ENCODE measurements at regions not wholly inside any gene's neighbourhood (a gene's known extent, or its start where the extent isn't known, plus 50 kb on each side); places are given as distances from the start of the nearest gene placed in this dataset.

DNA sequence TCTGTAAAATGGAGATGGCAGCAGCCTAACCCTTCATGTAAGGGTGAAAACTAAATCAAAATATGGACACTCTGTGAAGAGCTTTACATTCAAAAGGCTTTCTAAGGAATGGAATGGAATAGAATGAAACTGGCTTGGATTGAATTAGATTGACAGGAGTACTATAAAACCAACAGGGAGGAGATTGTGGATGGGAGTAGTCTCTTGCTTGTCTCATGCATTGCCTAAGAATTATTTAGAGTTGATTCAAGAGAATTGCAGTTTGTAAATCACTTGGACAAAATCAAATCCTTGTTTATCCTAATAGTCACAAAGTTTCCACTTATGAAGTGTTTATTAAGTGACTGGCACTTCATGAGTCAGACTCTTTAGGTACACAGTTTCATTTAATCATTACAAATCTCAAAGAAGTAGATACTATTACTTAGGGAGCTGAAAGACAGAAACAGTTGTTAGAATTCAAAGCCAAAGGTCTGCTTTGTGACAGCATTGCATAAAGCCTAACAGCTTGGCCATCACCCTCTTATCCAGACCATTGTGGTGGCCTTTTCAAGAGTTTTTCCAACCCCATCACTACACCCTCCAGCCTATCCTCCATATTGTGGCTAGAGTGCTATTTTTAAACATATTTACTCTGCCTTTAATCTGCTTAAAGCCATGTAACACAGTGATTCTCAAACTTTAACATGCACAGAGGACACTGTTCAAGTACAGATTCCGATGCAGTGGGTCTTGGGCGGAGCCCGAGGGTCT is 91.9 kb upstream of the GHITM start:
- DNase-seq (ENCODE audit: low read depth), result no peak

GRCh38 chr10:84049645-84050011 is 89.7 kb upstream of the GHITM start:
- no peak for DNase-seq (ENCODE audit: low read depth)

- DNase-seq (ENCODE audit: low read depth), result no peak
These were observed 85.7 kb upstream of the GHITM start for GRCh38 chr10:84053626-84054025.

DNA sequence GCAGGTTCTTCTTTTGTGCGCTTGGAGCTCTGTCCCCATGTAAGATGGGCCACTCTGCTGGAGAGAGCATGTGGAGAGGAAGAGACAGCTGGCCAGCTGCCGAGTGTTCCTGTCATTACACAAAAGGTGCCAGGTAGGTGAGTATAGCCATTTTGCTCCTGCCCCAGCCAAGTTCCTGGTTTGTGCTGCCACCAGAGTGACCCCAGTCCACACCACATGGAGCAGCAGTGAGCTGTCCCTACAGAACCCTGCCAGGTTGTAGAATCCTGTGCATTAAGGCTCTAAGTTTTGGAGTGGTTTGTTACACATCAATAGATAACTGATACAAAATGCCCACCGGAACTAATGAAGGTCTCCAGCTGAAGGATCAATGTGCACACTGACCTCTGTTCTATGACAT is 84.6 kb upstream of the GHITM start:
- no peak for DNase-seq (ENCODE audit: low read depth)

GRCh38 chr10:84059526-84059925 is 79.8 kb upstream of the GHITM start:
- DNase-seq (ENCODE audit: low read depth), result no peak

GRCh38 chr10:84063440-84063839 is 75.9 kb upstream of the GHITM start:
- DNase-seq (ENCODE audit: low read depth), result no peak

DNA sequence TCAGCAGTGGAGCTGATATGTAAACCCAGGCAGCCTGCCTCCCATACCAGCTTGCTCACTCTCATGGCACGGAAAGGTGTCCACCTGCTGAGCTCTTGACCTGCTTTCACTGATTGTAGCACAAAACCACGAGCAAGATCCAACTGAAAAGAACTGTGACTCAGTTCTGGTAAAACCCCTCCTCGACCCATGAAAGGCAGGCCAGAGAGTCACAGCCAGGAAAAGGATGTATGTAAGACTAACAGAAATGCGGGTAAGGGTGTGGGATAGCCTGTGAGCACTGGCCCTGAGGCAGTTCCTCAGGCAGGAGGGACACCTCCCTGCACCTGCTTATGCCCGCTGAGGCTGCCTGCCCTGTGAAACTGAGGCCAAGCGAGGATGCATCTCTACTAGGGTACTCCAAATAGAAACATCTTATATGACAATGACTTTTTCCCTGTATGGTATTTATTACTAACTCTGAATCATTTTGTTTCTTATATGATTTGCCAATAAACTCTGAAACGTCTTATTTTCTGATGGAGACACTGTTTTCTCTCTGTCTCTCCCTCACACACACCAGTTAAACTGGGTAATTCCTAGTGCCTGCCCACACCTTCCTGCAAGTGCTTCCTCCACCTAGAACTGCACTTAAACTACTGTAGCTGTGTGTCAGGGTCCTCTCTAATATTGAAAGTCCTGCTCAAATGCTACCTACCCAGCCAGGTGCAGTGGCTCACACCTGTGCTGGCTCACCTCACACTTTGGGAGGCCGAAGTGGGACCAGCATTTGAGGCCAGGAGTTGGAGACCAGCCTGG is 73.3 kb upstream of the GHITM start:
- DNase-seq (ENCODE audit: low read depth), result no peak

- DNase-seq (ENCODE audit: low read depth), result no peak
These were observed 64.8 kb upstream of the GHITM start for GRCh38 chr10:84074521-84074920.

GRCh38 chr10:84075226-84076046 is 63.9 kb upstream of the GHITM start:
- DNase-seq (ENCODE audit: low read depth), result no peak

- DNase-seq (ENCODE audit: low read depth), result no peak
These were observed 63.3 kb upstream of the GHITM start for GRCh38 chr10:84076047-84076388.

DNA sequence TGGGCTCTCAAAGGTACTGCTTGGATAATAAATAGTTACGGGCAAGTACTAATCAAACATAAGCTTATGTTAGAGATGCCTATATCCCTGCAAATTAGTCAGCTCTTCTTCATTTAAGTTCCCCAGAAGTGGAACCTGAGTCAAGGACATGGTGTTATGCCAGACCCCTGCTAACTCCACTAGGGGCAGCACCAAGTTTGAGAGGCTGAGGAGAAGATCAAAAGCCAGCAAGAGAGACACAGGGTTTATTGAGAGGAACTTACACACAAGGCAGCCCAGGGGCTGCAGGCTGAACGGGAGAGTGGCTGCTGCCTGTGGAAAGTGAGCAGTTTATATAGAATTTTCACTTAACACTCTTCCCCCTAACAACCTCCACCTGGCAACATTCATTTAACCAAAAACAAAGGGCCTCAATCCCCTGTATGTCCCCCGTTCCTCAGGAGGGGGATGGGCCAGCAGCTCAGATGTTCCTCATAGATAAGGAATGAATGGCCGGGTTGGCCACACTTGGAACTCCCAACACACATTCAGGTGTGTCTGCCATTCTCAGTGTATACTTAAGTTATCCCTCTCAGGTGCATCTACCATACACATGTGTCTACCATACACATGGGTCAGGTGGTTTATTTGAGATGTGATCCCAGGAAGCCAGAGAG is 62.6 kb upstream of the GHITM start:
- no peak for DNase-seq (ENCODE audit: low read depth)

DNA sequence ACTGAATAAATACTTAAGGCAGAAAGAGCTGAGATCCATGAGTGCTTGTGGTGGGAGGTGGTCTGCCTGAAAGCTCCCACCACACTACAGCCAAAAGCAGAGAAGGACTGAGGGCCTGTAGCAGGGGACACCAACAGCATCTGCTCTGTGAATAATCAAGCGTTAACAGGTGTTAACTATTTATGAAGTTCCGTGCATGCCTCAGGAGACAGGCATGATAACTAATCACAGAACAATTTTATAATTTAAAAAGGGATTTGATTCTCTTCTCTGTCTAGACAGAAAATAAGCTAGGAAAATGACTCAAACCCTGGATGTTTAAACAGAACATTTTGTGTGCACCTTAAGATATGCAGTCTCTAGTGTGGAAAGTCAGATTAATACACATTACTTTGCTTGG is 61.5 kb upstream of the GHITM start:
- DNase-seq (ENCODE audit: low read depth), result no peak

DNA sequence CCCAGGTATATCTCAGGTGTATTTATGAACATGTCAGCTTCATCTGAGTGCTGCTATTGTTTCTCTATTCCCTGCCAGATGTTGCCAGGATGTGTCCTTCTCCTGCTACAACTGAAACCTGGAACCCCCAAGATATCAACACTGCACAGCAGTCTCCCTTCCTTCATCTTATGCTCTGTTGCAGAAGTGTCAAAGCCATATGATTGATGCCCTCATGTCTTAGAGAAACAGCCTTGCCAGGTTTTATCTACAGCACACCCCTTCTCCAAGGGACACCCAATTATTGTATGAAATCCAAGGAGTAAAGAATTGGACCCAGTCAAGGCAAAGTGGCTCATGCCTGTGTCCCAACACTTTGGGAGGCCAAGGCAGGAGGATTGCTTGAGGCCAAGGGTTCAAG is 60.5 kb upstream of the GHITM start:
- no peak for DNase-seq (ENCODE audit: low read depth)

GRCh38 chr10:84084342-84084741 is 55.0 kb upstream of the GHITM start:
- DNase-seq (ENCODE audit: low read depth), result no peak

GRCh38 chr10:84087202-84087601 is 52.1 kb upstream of the GHITM start:
- DNase-seq (ENCODE audit: low read depth), result no peak

DNA sequence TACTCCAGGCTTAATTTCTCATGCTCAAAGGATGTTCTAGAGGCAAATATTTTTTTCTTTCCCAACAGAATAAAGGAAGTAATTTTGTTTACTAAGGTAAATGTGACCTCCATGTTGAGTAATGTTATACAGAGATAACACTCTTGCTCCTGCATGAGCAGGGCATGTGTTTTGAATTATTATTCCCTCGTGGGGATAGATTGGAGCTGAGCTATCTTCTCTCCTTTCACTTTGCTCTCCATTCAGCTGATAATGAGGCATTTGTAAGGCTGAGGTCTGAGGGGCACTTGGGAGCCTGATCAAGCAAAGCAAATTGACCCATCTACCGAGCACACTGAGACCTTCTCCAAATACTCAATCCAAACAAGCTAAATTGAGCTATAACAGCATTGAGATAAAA is 50.7 kb upstream of the GHITM start:
- DNase-seq (ENCODE audit: low read depth), result no peak

DNA sequence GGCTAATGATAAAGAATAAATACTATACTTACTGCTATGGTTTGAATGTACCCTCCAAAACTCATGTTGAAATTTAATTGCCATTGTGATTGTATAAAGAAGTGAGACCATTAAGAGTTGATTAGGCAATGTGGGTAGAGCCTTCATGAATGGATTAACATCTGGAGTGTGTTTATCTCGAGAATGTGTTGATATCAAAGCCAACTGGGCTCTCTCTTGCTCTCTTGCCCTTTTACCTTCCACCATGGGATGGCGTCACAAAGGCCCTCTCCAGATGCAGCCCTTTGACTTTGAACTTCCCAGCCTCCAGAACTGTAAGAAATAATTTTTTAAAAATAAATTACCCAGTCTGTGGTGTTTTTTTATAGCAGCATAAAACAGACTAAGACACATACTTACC is 50.1 kb upstream of the GHITM start:
- no peak for DNase-seq (ENCODE audit: low read depth)
